ENCODE measurements at regions not wholly inside any gene's neighbourhood (a gene's known extent, or its start where the extent isn't known, plus 50 kb on each side); places are given as distances from the start of the nearest gene placed in this dataset.

GRCh38 chr3:107103786-107104185 lies 273.5 kb upstream of the CCDC54 start:
- no peak overlapping the region for H3K4me3 ChIP-seq
- TF ChIP-seq, protein P1, sequence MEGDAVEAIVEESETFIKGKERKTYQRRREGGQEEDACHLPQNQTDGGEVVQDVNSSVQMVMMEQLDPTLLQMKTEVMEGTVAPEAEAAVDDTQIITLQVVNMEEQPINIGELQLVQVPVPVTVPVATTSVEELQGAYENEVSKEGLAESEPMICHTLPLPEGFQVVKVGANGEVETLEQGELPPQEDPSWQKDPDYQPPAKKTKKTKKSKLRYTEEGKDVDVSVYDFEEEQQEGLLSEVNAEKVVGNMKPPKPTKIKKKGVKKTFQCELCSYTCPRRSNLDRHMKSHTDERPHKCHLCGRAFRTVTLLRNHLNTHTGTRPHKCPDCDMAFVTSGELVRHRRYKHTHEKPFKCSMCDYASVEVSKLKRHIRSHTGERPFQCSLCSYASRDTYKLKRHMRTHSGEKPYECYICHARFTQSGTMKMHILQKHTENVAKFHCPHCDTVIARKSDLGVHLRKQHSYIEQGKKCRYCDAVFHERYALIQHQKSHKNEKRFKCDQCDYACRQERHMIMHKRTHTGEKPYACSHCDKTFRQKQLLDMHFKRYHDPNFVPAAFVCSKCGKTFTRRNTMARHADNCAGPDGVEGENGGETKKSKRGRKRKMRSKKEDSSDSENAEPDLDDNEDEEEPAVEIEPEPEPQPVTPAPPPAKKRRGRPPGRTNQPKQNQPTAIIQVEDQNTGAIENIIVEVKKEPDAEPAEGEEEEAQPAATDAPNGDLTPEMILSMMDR (IDR thresholded peaks at IDR 0.05): no peak
- DNase-seq (ENCODE audit: low spot score): no peak
- no peak overlapping the region for H3K27ac ChIP-seq

GRCh38 chr3:107106316-107106715 lies 270.9 kb upstream of the CCDC54 start:
- H3K27ac ChIP-seq: no peak overlapping the region
- TF ChIP-seq, protein P1 (IDR thresholded peaks at IDR 0.05): no peak
- DNase-seq (ENCODE audit: low spot score): no peak
- H3K4me3 ChIP-seq: no peak overlapping the region

DNA sequence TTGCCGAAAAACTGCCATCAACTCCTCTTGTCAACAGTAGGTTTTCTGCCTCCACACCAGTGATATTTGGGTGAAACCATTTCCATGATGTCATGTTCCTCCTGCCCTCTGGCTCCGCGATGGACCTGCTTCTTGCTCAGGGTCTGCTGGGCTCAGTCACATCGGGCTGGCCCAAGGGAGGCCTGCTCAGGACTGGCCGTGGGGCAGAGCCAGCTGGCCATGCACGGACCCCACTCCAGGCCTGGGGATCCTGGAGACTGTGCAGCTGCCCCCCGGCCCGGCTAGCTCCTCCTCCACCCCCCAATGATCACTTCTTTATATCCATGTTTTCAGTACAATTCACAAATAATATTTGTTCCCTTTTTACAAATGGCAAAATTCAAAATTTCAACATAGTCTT lies 270.3 kb upstream of the CCDC54 start:
- TF ChIP-seq, protein P1 (IDR thresholded peaks at IDR 0.05): no peak
- DNase-seq (ENCODE audit: low spot score): no peak
- Histone ChIP-seq H3K4me3 (no peak overlapping the region), H3K27ac (no peak overlapping the region)

DNA sequence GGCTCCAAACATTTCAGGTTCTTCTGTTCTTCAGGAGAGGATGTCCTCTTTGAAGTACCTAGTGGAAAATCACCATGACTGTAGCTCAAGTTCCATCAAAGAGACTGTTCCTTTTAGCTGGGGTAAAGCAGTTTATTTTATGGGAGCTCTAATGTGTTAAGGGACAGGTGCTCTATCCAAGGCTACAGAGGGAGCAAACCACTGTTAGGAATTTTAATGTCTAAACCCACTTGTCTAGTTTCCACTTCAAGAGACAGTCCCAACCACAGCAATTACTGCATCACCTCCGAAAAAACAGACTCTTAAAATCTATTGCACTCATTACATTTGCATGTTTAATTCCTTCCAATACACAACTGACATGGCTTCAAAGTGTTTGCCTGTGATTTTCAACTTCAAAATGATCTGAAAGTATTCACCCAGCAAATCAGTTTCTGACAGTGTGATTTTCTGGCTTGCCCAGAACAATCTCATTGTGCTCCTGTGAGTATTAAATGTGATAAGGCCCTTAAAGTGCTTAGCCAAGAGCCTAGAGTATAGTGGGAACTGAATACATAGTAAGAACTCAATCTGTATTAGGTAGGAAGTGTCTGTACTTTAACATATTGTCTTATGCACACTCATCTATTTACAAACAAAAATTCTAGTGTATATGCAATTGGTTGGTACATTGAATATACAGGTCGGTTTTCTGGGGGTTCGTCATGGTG lies 266.5 kb upstream of the CCDC54 start:
- no peak for DNase-seq (ENCODE audit: low spot score)
- Histone ChIP-seq H3K27ac (no peak overlapping the region), H3K4me3 (no peak overlapping the region)
- TF ChIP-seq, protein P1 (IDR thresholded peaks at IDR 0.05): no peak

DNA sequence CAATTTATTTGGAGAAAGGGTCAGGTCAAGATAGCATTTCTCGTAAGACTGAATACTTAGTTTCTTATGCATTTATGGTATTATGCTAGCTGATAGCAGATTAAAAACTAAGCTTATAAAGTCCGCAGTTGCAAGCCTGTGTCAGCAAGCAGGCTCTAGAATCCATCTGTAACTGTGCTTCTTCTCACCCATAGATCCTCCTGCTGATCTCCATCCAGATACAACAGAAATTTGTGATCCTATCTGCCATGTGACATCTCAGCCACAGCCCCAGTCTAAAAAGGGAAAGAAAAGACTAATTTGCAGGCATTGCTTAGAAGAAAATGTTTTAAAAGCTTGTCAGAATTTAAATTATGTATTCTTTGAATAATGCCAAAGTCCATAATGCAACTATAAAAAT lies 265.4 kb upstream of the CCDC54 start:
- TF ChIP-seq, protein P1 (IDR thresholded peaks at IDR 0.05): no peak
- Histone ChIP-seq H3K27ac (no peak overlapping the region), H3K4me3 (no peak overlapping the region)
- no peak for DNase-seq (ENCODE audit: low spot score)

DNA sequence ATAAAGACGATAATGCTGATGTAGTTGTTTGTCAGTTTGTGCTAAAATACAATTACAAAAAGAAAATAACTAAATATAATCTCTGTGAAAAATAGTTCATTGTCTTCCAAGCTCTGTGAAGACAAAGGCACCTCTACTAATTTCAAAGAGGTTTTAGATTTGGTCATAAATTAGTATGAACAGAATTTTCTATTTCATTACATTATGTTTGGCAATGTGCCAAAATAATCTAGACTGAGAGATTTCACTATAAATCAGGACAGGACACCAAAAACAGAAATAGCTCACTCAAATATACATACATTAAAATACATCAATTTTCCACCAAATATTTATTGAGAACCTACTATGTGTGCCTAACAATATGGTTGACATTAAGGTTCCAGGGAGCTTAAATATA lies 264.9 kb upstream of the CCDC54 start:
- no peak for DNase-seq (ENCODE audit: low spot score)
- TF ChIP-seq, protein P1 (IDR thresholded peaks at IDR 0.05): no peak
- Histone ChIP-seq H3K4me3 (no peak overlapping the region), H3K27ac (no peak overlapping the region)

GRCh38 chr3:107116251-107116650 lies 261.0 kb upstream of the CCDC54 start:
- H3K27ac ChIP-seq: no peak overlapping the region
- no peak overlapping the region for H3K4me3 ChIP-seq
- DNase-seq (ENCODE audit: low spot score): no peak
- TF ChIP-seq, protein P1 (IDR thresholded peaks at IDR 0.05): no peak
